ENCODE measurements at regions not wholly inside any gene's neighbourhood (a gene's known extent, or its start where the extent isn't known, plus 50 kb on each side); places are given as distances from the start of the nearest gene placed in this dataset.
A peak's percentile ranks its signal among the peaks of the same experiment; 100 is the strongest.

DNA sequence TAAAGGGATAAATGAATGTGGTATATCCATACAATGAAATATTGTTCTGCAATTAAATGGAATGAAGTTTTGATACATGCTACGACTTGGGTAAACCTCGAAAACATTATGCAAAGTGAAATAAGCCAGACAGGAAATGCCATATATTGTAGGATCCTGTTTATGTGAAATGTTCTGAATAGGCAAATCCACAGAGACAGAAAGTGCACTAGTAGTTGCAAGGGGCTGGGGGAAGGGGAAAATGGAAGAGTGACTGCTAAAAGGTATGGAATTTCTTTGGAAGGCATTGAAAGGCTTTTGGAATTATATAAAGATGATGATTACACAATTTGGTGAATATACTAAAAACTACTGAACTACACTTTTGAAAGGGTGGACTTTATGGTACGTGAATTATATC lies 97.0 kb downstream of the FOXD1 start:
- TF ChIP-seq, protein P1, sequence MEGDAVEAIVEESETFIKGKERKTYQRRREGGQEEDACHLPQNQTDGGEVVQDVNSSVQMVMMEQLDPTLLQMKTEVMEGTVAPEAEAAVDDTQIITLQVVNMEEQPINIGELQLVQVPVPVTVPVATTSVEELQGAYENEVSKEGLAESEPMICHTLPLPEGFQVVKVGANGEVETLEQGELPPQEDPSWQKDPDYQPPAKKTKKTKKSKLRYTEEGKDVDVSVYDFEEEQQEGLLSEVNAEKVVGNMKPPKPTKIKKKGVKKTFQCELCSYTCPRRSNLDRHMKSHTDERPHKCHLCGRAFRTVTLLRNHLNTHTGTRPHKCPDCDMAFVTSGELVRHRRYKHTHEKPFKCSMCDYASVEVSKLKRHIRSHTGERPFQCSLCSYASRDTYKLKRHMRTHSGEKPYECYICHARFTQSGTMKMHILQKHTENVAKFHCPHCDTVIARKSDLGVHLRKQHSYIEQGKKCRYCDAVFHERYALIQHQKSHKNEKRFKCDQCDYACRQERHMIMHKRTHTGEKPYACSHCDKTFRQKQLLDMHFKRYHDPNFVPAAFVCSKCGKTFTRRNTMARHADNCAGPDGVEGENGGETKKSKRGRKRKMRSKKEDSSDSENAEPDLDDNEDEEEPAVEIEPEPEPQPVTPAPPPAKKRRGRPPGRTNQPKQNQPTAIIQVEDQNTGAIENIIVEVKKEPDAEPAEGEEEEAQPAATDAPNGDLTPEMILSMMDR (IDR thresholded peaks at IDR 0.05): no peak
- H3K4me1 ChIP-seq: peaks cover 0 to 3% of the 10 kb centered on the region in 2 donors
- DNase-seq (ENCODE audit: low spot score in 2 of 2): no peak
- intact Hi-C loops (cut with DNase I): no loop called here
- no peaks in the 10 kb centered on the region for H3K27me3 ChIP-seq
- no peak overlapping the region for H3K27ac ChIP-seq
- H3K4me3 ChIP-seq: no peak overlapping the region
- H3K36me3 ChIP-seq: no peaks in the 10 kb centered on the region
- peaks cover 0 to 7% of the 10 kb centered on the region in 2 donors for H3K9me3 ChIP-seq

DNA sequence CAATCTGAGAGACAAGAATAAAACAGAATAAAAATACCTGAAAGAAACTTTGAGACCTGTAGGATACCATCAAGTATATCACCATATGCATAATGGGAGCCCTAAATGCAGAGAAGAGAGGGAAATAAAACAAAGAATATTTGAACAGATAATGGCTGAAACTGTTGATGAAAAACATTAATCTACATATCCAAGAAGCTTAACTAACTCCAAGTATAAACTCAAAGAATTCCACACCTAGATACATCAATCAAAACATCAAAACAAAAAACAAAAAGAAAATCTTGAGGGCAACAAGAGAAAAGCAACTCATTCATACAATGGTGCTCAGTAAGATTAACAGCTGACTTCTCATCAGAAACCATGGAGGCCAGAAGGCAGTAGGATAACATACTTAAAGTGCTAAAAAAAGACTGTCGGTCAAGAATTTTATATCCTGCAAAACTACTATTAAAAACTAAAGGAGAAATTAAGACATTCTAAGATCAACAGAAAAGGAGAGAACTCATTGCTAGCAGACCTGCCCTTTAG lies 101.6 kb downstream of the FOXD1 start:
- Histone ChIP-seq H3K27ac (no peak overlapping the region), H3K4me1 (no peaks in the 10 kb centered on the region), H3K4me3 (no peak overlapping the region), H3K27me3 (no peaks in the 10 kb centered on the region), H3K9me3 (peaks cover 0 to 11% of the 10 kb centered on the region in 2 donors), H3K36me3 (no peaks in the 10 kb centered on the region)
- TF ChIP-seq, protein P1 (IDR thresholded peaks at IDR 0.05): no peak
- intact Hi-C loops (cut with DNase I): no loop called here
- no peak for DNase-seq (ENCODE audit: low spot score in 2 of 2)

DNA sequence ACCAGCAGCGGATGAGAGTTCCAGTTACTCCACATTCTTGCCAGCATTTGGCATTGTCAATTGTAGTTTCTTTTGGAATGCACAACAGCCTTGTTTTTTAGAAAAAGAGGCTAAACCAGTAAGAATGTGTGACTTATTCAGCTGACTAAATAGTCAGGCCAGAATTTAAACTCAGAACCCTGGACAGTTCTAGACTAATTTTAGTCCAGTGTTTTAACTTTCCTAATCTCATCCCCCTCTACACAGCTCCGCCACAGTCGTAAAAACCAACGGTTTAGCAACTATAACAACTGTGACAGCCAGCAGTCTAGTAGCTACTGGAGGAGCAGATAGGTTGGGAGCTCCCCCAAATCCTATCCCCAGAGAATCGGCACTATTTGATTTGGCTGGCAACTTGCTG lies 103.7 kb downstream of the FOXD1 start:
- Histone ChIP-seq H3K9me3 (peaks cover 0 to 11% of the 10 kb centered on the region in 2 donors), H3K27ac (no peak overlapping the region), H3K36me3 (no peaks in the 10 kb centered on the region), H3K4me1 (no peaks in the 10 kb centered on the region), H3K4me3 (no peak overlapping the region), H3K27me3 (no peaks in the 10 kb centered on the region)
- DNase-seq (ENCODE audit: low spot score in 2 of 2): no peak
- TF ChIP-seq, protein P1 (IDR thresholded peaks at IDR 0.05): no peak
- intact Hi-C loops (cut with DNase I): no loop called here

DNA sequence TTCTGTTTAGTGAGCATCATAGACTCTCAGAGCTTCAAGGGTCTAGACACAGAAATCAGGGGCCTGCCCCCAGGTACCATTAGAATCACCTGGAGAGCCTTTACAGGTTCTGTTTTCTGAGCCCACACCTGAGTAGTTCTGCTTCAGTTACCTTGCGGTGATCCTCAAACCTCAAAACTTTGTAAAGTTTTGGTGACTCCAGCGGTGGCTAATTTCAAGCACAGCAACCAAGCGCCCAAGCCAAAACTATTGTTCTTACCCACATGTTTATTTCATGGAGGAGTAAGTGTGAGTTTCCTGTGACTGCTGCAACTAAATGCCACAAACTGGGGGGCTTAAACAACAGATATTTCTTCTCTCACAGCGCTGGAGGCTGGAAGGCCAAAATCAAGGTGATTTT lies 108.9 kb downstream of the FOXD1 start:
- peaks cover 11 to 17% of the 10 kb centered on the region in 2 donors for H3K4me1 ChIP-seq
- no peak for DNase-seq (ENCODE audit: low spot score in 2 of 2)
- H3K36me3 ChIP-seq: no peaks in the 10 kb centered on the region
- H3K9me3 ChIP-seq: no peaks in the 10 kb centered on the region
- no peak overlapping the region for H3K27ac ChIP-seq
- H3K4me3 ChIP-seq: no peak overlapping the region
- no peaks in the 10 kb centered on the region for H3K27me3 ChIP-seq
- intact Hi-C loops (cut with DNase I): loop anchor here (5.0 kb wide), 1 partner anchor 37 kb away; no protein-coding TSS in a partner anchor
- TF ChIP-seq, protein P1 (IDR thresholded peaks at IDR 0.05): no peak

DNA sequence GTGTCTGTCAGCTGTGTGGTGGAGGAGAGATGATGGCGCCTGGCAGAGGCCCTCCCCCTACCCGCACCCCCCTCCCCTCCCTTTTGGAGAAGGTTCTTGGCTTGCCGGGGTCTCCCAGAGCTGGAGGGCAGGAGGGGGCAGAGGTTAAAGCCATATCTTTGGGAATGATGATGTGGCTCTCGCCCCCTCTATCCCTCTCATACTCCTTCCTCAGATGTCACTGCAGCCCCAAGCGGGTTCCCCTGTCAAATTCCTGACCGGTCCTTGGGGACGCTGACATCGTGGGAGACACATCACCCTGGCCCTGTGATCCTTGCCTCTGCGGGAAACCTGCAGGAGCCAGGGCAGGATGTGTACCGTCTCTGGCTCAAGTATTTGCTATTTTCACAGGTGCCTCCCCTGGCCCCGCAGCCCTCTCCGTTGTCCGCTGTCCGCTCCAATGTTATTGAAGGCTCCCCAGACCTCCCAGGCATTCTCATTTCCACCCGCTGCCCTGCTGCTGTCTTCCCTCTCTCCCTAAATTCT lies 109.5 kb downstream of the FOXD1 start:
- Histone ChIP-seq H3K4me1 (peaks cover 11 to 19% of the 10 kb centered on the region in 2 donors), H3K27me3 (no peaks in the 10 kb centered on the region), H3K27ac (peak overlapping the region; percentile 79 to 82), H3K4me3 (peak overlapping the region in 1 of 2 donors; percentile 27), H3K9me3 (no peaks in the 10 kb centered on the region), H3K36me3 (no peaks in the 10 kb centered on the region)
- DNase-seq (ENCODE audit: low spot score in 2 of 2): no peak
- TF ChIP-seq, protein P1 (IDR thresholded peaks at IDR 0.05): no peak
- intact Hi-C loops (cut with DNase I): loop anchor here (5.0 kb wide), 1 partner anchor 37 kb away; no protein-coding TSS in a partner anchor
